Occipital lobe (tissue), 2 donors: ENCODE measurements at regions not wholly inside any gene's neighbourhood (a gene's known extent, or its start where the extent isn't known, plus 50 kb on each side); places are given as distances from the start of the nearest gene placed in this dataset. TPM values are rescaled to one million over a fixed set of nuclear protein-coding genes. Genes with fewer than 3 reads are reported as not detected.
"Not testable (repeated sequence)": the region's sequence is repeated elsewhere in the genome, so short reads cannot be mapped to it uniquely, and the experiment has no call there.

ENCODE experiments used
- DNase-seq: peaks from one replicate; lab custom pipeline; 2025; lab: John Stamatoyannopoulos, UW
- small RNA-seq: library from RNA; depleted of rRNA; stranded (forward); fragments of <200 nt; gene quantifications from one replicate; pipeline ENCODE3, GENCODE V24; 2014

GRCh38 chr5:69014007-69014406, 79.8 kb upstream of the SLC30A5 start:
- DNase-seq, result not testable (repeated sequence)

DNA sequence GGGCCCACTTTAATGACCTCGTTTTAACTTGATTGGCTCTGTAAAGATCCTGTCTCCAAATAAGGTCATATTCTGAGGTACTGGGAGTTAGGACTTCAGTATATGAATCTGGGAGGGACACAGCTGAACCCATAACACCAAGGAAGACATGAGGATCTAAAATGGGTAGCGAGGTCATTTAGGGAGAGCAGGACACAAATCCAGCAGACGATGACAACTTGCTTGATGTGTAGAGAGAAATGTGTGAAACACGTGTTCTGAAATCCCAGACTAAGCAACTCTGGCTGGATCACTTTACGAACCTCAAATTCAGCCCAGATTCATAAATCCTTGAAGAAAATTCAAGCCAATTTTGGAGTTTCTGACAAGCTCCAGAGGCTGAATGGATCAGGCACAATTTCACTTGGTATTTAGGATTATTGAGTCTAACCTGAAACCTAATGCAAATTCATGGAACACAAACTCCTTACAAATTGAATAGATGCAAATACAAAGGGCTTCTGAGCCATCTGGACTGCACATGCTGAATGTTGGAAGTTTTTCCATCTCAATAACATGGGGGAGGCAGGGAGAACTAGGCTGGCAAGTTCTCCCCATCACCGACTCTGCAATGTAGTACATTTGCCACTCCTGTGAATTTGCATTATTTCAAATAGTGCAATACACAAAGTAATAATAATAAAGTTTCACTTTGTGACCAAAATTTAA, 74.0 kb upstream of the SLC30A5 start:
- DNase-seq, result no peak

- DNase-seq, result no peak
Observed at GRCh38 chr5:69024241-69024651, 69.6 kb upstream of the SLC30A5 start.

- DNase-seq, result no peak
Observed at GRCh38 chr5:69029292-69029691, 64.5 kb upstream of the SLC30A5 start.

GRCh38 chr5:69030358-69031062, 63.3 kb upstream of the SLC30A5 start:
- no peak for DNase-seq

GRCh38 chr5:69032009-69032408, 61.8 kb upstream of the SLC30A5 start:
- no peak for DNase-seq

GRCh38 chr5:69033690-69034089, 60.1 kb upstream of the SLC30A5 start:
- DNase-seq, result no peak

GRCh38 chr5:69034898-69035297, 58.9 kb upstream of the SLC30A5 start:
- no peak for DNase-seq

GRCh38 chr5:69035665-69036064, 58.1 kb upstream of the SLC30A5 start:
- no peak for DNase-seq

- DNase-seq, result no peak
Observed at GRCh38 chr5:69038539-69038938, 55.3 kb upstream of the SLC30A5 start.

- DNase-seq, result no peak
Observed at GRCh38 chr5:69039829-69040228, 54.0 kb upstream of the SLC30A5 start.

DNA sequence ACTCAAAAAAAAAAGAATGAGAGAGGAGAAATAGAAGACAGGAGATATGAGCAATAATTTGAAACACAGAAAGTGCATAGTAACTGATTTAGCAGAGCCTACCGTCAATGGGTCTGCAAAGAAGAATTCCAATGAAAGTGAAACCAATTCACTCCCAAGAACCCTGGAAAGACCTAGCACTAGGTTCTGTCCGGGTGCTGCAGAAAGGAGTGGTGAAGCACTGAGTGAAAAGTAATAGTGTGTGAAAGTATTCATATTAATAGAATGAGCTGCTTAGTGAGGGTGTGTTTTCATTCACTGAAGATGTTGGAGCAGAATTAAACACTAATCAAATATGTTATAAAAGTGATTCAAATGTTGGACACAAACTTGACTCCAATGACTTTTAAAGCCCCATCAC, 51.3 kb upstream of the SLC30A5 start:
- DNase-seq, result no peak

- peak; percentile 56 for DNase-seq
Observed at GRCh38 chr5:69042915-69043654, 50.7 kb upstream of the SLC30A5 start.

- no peak for DNase-seq
Observed at GRCh38 chr5:69043655-69043996, 50.2 kb upstream of the SLC30A5 start.

Small RNA genes in the stretch of these regions (small RNA-seq; reads per million reads assigned to genes)
- gene RF00096 (not detected), gene RN7SKP251 (not detected), gene VWA8P1 (not detected)
